ENCODE measurements at regions not wholly inside any gene's neighbourhood (a gene's known extent, or its start where the extent isn't known, plus 50 kb on each side); places are given as distances from the start of the nearest gene placed in this dataset.

DNA sequence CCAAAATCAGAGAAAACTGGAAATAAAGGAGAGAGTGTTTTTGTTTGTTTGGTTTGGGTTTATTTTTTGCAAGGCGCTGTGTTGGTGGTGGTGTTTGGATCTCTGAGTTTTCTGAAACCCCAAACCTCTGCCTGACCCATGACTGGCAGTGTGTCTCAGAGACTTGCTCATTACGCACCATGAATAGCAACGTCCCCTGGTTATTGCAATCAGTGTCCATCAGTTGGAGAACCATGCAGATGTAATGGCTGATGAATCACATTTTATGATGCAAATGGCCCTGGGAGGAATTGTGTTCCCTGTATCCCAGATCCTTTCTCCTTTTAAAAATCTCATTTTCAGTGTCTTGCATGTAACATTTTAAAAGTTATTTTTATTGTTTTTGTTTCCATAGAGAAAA, 362.8 kb downstream of the PMP22 start:
- no peak for DNase-seq (ENCODE audit: low read depth)
- TF ChIP-seq, protein P1, sequence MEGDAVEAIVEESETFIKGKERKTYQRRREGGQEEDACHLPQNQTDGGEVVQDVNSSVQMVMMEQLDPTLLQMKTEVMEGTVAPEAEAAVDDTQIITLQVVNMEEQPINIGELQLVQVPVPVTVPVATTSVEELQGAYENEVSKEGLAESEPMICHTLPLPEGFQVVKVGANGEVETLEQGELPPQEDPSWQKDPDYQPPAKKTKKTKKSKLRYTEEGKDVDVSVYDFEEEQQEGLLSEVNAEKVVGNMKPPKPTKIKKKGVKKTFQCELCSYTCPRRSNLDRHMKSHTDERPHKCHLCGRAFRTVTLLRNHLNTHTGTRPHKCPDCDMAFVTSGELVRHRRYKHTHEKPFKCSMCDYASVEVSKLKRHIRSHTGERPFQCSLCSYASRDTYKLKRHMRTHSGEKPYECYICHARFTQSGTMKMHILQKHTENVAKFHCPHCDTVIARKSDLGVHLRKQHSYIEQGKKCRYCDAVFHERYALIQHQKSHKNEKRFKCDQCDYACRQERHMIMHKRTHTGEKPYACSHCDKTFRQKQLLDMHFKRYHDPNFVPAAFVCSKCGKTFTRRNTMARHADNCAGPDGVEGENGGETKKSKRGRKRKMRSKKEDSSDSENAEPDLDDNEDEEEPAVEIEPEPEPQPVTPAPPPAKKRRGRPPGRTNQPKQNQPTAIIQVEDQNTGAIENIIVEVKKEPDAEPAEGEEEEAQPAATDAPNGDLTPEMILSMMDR (IDR thresholded peaks at IDR 0.05; ENCODE audit: control insufficient read depth, extremely low read depth, insufficient read depth): no peak
- no peak overlapping the region for H3K4me3 ChIP-seq (ENCODE audit: low read depth, low read length)

DNA sequence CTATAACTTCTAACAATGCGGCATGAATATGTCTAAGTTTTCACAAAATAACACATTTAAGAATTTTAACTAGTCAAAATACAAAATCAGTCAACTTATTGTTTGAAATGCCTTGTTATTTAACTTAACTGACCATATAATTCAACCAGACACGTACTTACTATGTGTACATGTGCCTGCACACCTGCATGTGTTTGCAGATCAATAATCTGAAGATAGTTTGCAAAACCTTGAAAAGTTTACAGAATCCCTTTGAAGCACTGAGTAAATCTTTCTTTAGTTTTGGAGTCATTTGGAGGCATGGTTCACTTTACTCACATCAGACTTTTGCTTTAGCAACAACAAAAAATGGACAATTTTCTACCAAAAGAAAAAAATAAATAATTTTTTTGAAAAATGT, 363.8 kb downstream of the PMP22 start:
- TF ChIP-seq, protein P1 (IDR thresholded peaks at IDR 0.05; ENCODE audit: control insufficient read depth, extremely low read depth, insufficient read depth): no peak
- no peak overlapping the region for H3K4me3 ChIP-seq (ENCODE audit: low read depth, low read length)
- no peak for DNase-seq (ENCODE audit: low read depth)

DNA sequence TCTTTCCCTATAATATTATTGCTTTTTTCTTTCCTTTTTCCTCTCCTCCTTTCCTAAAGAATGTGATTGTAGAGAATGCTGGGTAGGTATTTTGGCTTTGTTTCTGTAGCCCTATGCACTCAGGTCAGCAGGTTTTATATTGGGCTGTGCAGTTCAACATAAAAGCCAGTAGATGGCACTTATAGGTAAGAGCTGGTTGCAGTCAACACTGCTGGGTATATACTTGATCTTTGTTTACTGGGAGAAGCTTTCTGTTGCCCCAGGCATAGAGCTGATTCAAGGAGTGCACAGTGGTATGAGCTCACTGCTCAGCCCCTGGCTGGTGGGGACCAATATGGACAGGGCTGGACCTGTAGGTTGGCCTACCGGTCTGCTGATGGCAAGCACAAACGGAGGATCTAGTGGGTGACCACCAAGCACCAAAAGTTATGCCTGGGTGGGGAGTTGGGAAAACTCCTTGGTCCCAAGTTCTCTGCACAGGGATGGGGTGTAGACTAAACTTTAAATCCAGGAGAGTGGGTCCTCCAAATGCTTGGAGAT, 378.9 kb downstream of the PMP22 start:
- TF ChIP-seq, protein P1 (IDR thresholded peaks at IDR 0.05; ENCODE audit: control insufficient read depth, extremely low read depth, insufficient read depth): peak; percentile 42
- peak; percentile 1 for DNase-seq (ENCODE audit: low read depth)
- H3K4me3 ChIP-seq (ENCODE audit: low read depth, low read length): no peak overlapping the region

DNA sequence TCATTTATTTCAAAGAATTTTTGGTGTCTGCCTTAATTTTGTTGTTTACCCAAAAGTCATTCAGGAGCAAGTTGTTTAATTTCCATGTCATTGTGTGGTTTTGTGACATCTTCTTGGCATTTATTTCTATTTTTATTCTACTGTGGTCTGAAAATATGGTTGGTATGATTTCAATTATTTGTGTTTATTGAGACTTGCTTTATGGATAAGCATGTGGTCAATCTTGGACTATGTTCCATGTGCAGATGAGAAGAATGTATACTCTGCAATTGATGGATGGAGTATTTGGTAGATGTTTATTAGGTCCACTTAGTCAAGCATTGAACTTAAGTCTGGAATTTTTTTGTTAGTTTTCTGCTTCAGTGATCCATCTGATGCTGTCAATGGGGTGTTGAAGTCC, 383.0 kb downstream of the PMP22 start:
- H3K4me3 ChIP-seq (ENCODE audit: low read depth, low read length): no peak overlapping the region
- DNase-seq (ENCODE audit: low read depth): no peak
- TF ChIP-seq, protein P1 (IDR thresholded peaks at IDR 0.05; ENCODE audit: control insufficient read depth, extremely low read depth, insufficient read depth): no peak

DNA sequence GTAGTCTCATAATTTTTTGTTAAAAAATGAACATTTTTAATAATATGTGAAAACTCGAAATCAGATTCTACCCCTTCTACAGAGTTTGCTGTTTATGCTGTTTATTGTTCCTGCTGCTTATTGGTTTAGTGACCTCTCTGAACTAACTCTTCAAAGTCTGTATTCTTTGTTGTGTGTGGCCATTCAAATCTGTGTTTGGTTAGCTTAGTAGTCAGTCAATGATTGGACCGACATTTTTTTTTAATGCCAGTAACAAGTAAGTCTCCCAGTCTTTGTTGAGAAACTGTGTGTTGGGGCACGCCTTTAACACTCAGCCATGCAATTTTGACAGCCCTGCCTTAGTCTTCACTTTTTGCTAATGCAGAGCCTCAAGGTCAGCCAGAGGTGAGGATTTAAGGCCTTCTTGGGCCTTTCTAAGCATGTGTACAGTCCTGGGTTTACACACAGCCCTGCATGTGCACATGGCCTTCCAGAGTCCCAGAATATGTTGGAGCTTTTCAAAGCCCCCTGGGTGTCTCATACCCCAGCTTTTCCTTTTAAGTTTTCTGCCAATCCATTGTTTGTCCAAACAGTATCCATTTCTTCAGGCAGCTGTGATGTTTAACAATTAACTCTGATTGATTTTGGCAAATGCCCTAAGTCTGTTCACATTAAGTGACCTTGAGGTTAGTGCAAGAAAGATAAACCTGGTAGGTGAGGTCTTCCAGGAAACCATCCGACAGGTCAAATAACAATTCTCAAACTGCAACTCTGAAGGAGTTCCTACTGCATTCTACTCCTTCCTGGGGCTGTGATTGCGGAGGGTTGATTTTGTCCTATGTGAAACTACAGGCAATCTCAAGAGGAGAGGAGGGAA, 389.3 kb downstream of the PMP22 start:
- TF ChIP-seq, protein P1 (IDR thresholded peaks at IDR 0.05; ENCODE audit: control insufficient read depth, extremely low read depth, insufficient read depth): no peak
- DNase-seq (ENCODE audit: low read depth): no peak
- no peak overlapping the region for H3K4me3 ChIP-seq (ENCODE audit: low read depth, low read length)

DNA sequence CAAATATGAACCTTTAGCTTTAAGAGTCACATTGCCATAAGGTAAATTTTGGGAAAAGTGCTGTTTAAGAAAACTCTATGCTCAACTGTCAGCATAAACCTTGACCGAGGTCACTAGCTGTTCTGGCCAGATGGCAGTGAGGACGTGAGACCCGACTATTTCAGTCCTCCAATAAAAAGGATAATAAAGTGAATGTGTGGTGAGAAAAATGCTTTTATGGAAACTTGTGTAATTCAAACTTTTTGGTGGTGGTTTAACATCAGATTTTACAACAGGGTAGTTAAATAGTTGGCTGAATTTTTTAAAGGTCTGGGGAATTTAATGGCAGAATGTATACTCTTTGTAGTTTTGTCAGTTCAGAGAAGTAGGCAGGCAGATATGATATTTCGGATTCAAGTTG, 391.1 kb downstream of the PMP22 start:
- no peak overlapping the region for H3K4me3 ChIP-seq (ENCODE audit: low read depth, low read length)
- TF ChIP-seq, protein P1 (IDR thresholded peaks at IDR 0.05; ENCODE audit: control insufficient read depth, extremely low read depth, insufficient read depth): no peak
- no peak for DNase-seq (ENCODE audit: low read depth)
